NCI-H2227 (cell line): ENCODE measurements at regions not wholly inside any gene's neighbourhood (a gene's known extent, or its start where the extent isn't known, plus 50 kb on each side); places are given as distances from the start of the nearest gene placed in this dataset.
"Not testable (repeated sequence)": the region's sequence is repeated elsewhere in the genome, so short reads cannot be mapped to it uniquely, and the experiment has no call there.

Experiments
- DNase-seq: peaks from one replicate; lab custom pipeline; 2025; ENCODE audit not compliant: unreplicated experiment; lab: John Stamatoyannopoulos, UW

DNA sequence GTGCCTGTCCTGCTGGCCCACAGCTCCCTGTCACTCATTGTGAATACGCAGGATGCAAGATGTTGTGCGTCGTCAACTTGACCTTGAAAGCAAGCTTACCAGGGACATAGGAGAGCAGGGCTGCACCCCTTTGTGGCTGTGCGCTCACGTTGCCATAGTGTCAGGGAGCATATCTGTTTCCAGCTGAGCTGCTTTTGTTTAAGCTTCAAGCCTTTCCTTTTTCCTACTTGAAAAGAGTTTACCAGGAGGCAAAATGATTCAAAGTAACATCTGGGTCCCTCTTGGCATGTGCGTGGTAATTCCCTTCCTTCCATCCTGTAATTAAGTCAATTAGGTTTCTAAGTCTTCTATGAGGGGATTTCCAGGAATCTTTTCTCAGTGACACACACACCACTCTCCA lies 537.1 kb downstream of the AJAP1 start:
- DNase-seq: no peak

DNA sequence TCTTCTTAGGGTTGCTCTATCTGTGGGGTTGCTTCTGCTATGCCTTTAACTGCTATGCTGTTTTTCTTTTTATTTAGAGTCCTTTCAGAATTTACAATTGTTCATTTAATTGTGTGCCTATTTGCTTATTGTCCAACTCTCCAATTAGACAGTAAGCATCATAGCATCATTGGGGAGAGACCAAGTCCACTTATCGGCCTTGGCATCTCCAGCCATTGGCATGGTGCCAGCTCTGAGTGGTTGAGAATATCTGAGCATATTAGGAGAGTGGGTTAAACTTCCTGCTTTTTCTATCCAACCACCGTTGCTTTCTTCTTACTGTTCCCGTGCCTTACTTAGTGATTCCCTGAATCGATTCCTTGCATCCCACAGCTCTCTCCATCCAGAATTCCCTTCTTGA lies 535.0 kb downstream of the AJAP1 start:
- no peak for DNase-seq

DNA sequence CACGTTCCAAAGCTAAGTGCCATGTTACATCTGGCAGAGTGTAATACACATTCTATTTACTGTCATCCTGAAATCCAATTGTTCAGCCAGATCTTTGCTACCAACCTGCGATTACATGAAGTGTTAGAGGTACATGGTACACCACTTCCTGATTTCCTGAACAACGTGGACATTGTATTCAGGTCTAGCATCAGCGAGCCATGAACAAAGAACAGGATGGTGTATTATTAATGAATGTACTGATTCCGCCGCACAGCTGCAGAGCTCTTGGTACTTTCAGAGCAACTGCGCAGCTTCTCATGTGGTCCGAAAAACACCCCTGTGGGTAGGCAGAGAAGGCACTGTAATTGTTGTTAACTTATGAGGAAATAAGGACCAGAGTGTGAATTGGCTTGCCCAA lies 511.4 kb downstream of the AJAP1 start:
- no peak for DNase-seq

DNA sequence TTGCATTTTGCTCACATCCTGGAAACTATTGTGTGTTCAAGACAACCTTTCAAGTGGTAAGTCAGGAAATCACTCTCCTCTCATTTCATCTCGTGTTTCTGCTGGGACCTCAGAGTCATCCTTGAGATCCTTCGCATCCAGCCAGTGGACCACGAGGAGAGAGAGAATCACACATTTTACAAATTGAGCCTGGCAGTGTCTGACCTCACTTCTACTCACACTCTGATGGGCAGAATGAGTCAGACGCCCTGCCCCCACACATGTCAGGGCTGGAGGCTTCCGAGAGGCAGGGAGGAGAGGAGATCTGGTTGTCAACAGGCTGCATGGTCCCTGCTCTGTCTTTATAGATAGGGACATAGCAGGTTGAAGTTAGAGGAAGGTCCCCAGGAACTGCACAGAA lies 509.7 kb downstream of the AJAP1 start:
- no peak for DNase-seq

DNA sequence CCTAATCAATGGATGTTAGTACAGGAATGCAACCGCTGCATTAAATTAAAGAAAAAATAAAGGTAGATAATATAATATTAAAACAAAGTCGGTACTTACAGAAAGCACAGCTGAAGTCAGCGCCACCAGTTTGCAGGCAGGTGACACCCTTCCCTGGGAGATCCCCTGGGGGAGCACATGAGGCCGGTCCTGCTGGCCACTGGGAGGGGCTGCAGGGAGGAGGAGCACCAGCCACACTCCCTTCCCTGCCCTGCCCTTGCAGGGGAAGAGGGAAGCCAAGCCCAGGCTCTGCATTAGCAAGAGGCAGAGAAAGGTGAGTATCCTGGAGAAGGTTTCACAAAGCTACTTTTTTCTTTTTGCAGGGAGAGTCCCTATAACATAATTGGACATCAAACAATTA lies 507.0 kb downstream of the AJAP1 start:
- no peak for DNase-seq

DNA sequence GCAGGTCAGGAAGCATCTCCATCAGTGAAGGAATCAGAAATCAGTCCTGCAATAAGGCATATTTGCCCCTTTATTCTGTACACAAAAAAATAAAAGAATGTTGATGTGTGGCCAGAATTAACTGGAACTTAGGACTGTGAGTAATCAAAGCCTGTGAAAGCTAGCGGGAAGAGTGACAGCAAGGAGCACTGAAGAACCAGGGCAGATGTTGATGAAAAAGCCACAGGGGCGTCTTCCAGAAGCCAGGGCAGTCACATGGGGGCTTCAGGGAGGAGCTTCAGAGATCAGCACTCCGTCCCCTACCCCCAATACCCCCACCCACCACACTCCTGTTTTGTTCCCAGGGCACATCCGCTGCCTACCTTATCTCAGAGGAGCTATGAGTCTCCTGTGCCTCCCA lies 502.8 kb downstream of the AJAP1 start:
- DNase-seq: no peak

DNA sequence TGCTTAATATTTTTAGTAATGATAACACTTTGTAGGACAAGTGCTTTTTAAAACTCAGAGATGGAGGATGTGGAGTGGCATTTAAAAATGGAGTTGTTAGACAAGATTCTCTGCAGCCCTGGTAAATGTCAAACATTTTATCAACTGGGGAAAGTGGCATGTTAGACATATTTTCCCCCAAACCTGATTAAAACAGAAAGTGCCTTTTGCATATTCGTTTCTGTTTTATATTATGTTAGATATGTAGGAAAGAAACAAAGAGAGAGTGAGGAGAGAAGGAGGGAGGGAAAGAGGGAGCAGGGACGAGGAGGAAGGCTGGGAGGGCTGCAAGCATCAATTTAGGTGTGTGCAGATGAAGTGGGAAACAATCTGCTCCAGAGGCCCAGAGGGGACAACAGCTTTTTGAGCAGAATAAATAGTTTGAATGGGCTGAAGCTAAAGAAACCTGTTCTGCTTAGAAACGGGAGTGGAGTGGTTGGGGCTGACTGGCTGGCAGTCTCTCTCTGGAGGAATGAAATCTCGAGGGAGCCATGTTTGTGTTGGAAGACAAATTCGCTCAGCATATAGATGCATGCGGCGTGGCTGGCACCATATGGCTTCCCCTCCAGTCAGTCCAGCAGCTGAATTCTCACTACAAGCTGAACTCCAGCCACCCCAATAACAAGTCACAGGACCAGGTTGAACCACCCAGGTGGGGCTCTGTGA lies 502.2 kb downstream of the AJAP1 start:
- no peak for DNase-seq

DNA sequence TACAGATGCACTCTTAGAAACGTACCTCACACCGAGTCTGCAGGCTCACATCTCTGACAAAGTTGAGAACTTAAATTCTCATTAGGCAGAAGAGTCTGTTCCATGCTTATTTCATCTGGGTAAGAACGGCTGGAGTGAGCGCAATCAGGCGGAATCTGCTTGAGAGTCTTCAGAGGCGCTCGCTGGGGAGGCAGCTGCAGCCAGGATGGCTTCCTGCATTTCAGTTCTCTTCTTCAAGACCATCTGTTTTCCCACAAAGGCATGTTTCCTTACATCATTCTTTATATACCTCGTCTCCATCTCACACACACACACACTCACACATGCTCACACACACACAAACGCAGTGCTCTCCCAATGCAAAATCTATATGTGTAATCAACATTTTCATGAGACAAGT lies 497.1 kb downstream of the AJAP1 start:
- no peak for DNase-seq

DNA sequence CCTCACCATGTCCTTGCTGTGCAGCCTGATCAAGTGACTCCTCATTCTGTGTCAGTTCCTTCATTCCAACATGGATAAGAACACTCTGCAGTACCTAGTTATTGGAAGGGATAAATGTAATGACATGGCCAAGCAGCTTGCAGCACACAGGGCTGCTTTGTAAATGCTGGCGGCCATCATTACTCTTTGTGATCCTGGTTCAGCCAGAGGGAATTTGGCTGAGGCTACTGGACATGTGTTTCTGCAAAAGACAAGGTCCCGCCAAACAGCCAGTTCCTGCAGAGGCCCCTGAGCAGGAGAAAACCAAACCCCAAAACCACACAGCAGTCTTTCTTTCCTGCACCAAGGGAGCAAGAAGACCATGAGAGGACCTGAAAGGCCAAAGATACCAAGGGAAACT lies 495.8 kb downstream of the AJAP1 start:
- no peak for DNase-seq

DNA sequence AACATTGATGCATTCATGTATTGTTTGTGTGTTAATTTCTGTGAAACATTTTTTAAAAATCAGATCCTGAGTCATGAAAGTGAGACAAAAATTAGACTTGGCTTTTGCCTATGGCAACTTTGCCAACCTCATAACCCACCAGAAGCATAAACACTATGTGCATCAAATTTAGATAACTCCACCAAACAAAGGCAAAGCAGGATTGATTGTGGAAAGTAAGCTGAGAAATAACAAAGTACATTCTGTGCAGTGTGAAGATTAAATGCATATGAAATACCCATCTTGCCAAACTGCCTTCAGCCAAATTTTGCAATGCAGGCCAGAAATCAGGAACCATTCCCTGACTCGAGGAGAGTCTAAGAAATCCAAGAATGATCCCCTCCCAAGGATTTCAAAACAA lies 493.4 kb downstream of the AJAP1 start:
- no peak for DNase-seq

DNA sequence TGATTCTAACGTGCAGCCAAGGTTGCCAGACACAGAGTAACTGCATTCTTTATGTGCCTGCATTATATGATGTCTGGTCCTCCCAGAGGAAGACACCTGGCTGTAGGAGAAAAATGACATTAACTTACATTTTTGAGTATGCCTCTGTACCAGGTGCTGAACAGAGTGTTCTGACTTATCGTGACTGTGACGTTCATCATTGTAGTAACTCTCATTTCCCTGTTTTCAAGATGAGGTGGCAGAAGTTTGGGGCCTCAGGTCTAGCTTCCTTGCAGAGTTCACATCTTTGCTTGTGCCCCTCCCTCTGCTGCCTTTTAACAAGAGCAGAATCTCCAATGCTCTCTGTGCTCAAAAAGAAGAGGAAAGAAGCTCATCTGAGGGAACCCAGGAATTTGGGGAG lies 488.0 kb downstream of the AJAP1 start:
- DNase-seq: no peak

DNA sequence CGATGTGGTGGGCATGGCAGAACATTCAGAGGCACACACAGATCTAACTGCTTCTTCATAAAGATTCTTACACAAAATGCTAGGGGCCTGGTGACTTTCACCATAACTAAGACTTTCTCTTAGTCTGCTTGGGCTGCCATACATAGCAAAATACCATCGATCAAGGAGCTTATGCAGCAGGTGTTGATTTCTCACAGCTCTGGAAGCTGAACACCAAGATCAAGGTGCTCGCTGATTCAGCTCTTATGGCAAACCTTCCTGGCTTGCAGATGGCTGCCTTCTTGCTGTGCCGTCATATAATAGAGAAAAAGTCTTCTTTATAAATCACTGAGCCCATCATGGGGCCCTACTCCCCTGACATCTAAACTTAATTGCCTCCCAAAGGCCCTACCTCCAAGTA lies 487.3 kb downstream of the AJAP1 start:
- DNase-seq: no peak

DNA sequence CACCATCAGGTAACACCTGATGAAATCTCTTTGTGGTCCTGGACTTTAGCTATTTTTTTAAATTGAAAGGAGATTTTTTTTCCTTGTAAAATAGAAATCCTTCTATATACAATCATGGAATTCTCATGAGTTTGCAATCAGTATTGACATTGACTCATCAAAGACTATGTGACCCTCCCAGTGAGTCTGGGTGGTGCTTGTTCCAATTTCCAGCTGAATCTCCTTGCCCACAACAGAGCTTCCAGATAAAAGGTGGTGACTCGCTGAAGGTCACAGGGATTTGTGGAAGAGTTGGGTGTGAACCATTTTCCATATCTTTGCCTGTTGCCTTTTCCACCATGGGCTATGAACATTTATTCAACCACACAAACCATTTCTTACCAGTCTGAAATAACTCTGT lies 486.6 kb downstream of the AJAP1 start:
- DNase-seq: no peak

DNA sequence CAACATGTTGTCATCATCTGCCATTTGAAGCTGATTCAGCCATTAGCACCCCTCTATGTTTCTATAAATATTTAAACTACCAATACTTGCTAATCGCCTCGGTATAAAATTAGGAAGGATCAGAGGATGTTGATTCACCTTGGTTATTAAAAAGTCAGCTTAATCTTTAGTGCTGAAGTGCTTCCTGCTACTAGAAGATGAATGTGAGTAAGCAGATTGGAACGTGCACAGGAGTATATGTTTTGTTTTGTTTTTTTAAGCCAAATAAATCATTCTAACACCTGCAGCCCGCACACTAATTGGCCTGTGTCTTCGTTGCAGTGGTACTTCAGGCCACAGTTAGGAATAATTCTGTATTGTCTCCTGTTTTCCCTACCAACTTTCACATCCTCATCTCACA lies 485.7 kb downstream of the AJAP1 start:
- DNase-seq: no peak

DNA sequence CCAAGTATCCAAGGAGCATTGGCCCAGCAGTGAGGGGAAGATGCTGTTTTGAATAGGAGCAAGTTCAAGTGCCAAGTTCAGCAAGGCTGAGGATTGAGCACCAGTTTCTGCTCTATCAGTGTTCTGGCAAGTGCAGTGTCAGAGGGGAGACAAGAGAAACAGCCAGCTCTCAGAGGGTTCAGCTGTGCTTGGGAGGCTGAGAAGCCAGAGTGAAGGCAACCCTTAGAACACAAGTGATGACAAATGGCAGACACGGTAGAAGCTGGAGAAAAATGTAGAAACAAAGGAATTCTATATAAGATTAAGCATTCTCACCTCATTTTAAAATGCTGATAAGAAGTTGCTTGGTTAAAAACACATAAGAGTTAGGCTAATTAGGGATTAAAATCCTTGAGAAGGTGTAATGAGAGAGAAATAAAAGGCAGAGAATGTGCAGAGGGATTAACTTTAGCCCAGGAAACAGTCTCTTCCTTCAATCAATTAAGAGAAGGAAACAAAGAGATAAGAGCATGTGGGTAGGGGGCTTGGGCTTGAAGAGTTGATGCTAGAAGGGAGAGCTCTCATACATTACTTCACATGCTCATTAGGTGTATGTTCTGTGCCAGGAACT lies 475.4 kb downstream of the AJAP1 start:
- no peak for DNase-seq

DNA sequence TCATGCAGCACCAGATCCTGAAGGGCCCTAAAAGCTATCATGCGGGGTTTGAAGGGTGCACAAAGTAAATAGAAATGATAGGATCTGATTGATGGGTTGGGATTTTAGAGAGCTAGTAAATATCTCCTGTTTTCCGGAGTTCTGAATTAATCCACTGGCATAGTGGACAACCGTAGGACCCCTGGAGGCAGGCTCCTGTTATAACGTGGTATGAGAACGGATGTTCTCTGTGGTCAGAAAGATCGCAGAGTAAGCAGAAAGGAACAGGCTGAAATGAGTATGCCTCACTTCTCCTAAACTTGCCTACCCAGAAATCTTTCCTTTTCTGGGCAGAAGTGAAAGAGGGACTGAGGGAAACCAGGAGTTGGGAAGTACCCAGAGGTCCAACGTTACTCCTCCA lies 470.8 kb downstream of the AJAP1 start:
- no peak for DNase-seq

DNA sequence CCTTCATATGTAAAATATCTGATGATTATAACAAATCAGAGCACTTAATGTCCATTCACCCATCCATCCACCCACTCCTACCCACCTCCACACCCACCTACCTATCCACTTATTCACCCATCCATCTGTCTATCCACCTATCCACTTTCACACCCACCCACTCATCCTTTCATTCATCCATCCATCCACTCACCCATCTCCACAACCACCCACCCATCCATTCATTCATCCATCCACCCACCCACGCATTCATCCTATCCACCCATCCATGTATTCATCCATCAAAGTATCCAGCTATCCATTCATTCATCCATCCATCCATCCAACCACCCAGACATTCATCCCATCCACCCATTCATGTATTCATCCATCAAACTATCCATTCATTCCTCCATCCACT lies 466.1 kb downstream of the AJAP1 start:
- DNase-seq: no peak

DNA sequence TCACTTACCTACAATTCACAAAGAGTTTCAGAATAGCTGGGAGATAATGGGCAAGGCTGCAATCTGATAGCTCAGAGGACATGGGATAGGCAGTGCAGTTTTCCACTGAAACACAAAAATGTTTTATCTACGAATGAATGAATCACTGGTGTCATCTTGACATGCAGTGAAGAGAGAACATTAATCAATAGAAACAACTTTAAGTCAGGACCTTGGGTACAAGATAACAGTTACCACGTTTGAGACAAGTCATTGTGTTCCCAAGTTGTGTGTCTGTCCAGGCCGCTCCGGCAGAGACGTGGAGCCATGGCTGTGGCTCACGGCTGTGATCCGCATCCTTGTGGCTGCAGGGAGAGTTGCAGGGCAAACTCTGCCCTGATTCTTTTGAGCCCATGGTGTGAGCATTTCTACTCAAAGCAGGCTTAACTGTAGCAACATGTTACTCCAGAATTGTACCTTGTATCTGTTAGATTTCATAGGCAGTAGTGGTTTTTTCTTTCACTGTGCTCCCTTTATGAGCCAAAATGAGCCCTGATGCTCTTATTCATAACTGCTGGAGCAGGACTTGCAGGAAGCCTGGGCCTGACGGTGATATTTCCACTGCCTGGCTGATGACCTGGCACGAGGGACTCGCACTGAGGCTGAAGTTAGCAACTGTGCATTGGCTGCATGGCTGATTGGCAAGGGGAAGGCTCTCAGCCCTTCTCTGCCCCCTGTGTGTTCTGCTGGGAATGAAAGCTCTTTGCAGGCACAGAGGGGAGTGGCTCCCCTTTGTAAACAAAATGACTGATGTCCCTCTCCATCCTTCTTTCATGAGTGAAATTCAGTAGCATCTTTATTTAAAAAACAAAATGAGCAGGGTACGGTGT lies 465.2 kb downstream of the AJAP1 start:
- DNase-seq: no peak

DNA sequence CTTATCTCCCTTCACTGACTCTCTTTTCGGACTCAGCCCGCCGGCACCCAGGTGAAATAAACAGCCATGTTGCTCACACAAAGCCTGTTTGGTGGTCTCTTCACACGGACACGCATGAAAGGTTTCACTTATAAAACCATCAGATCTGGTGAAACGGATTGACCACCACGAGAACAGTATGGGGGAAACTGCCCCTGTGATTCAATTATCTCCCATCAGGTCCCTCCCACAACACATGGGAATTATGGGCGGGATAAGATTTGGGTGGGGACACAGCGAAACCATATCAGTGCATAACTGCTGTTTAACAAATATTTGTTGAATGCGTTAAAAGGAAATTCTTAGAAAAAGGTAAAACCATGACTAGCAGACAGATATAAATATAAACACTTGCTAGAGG lies 464.4 kb downstream of the AJAP1 start:
- DNase-seq: not testable (repeated sequence)

DNA sequence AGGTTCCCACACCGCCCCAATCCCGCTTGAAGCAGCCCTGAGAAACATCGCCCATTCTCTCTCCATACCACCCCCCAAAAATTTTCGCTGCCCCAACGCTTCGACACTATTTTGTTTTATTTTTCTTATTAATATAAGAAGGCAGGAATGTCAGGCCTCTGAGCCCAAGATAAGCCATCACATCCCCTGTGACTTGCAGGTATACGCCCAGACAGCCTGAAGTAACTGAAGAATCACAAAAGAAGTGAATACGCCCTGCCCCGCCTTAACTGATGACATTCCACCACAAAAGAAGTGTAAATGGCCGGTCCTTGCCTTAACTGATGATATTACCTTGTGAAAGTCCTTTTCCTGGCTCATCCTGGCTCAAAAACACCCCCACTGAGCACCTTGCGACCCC lies 463.9 kb downstream of the AJAP1 start:
- not testable (repeated sequence) for DNase-seq

DNA sequence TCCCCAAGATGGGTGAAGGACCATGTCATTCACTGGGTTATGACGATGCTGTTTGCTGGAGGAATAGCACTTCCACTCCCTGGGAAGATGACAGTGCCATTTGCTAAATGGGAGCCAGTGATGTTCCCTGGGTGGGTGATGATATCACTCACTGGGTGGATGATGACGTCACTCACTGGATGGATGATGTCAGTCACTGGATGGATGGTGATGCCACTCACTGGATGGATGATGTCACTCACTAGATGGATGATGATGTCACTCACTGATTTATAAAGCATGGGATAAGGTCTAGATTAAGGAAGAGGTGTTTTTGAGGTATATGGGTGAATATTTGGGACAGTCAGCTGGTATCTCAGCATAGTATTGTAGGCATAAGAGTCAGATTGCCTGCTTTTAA lies 457.2 kb downstream of the AJAP1 start:
- DNase-seq: no peak

DNA sequence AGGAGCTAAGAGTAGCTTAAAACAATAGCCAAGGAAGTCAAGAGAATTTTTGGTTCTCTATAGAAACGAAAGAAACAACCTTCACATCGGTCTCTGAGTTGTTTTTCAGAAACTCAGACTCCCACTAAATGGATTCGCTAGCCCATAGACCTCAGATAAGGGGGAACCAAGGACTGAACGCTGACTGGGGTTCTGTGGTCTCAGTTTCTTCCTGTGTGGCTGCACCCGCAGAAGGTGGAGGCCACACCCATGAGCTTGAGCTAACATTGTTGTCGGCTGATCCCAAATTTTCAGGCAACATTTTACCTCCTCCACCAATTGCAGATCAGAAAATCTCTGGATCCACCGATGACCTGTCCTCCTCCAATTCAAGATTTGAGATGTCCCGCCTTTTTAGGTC lies 456.1 kb downstream of the AJAP1 start:
- no peak for DNase-seq
